Loucy (cell line): ENCODE measurements at regions not wholly inside any gene's neighbourhood (a gene's known extent, or its start where the extent isn't known, plus 50 kb on each side); places are given as distances from the start of the nearest gene placed in this dataset.
A peak's percentile ranks its signal among the peaks of the same experiment; 100 is the strongest.

Experiments
- CTCF ChIP-seq: fragments of 200-600 bp; sonication (generic); conservative IDR thresholded peaks from 2 replicates; pipeline ENCODE4 v1.5.1; 2014; ENCODE audit warnings: mild to moderate bottlenecking, antibody characterized with exemption, low read length
- EZH2phosphoT487 ChIP-seq: fragments of 200-600 bp; IDR thresholded peaks from 2 replicates; pipeline ENCODE4 v1.6.1; 2018; ENCODE audit warnings: antibody characterized with exemption, mild to moderate bottlenecking, moderate library complexity, borderline replicate concordance

GRCh38 chr17:52383493-52384100, 225.1 kb upstream of the CA10 start:
- no peak for TF ChIP-seq EZH2phosphoT487
- TF ChIP-seq CTCF, result peak; percentile 79
